ENCODE measurements at regions not wholly inside any gene's neighbourhood (a gene's known extent, or its start where the extent isn't known, plus 50 kb on each side); places are given as distances from the start of the nearest gene placed in this dataset.

- no peak for TF ChIP-seq CTCF (conservative IDR thresholded peaks at IDR 0.05)
- no peak for TF ChIP-seq EZH2 (IDR thresholded peaks at IDR 0.05; ENCODE audit: low read depth)
Measured at GRCh38 chr16:85555719-85556455, 57.2 kb upstream of the GSE1 start.

All from PC-9 (cell line).